Muscle of leg (tissue), 3 donors: ENCODE measurements at regions not wholly inside any gene's neighbourhood (a gene's known extent, or its start where the extent isn't known, plus 50 kb on each side); places are given as distances from the start of the nearest gene placed in this dataset.

Source experiments
- DNase-seq: peaks from one replicate; pipeline ENCODE4 v3.0.0; 2013
- H3K27ac ChIP-seq: one replicate; pipeline ENCODE4 v1.5.1; 2013; ENCODE audit warnings: mild to moderate bottlenecking, low read length, control low read depth
- H3K27me3 ChIP-seq: one replicate; pipeline ENCODE4 v1.6.1; 2013; ENCODE audit warnings: low read length; ENCODE audit not compliant: control insufficient read depth, insufficient read depth
- H3K36me3 ChIP-seq: one replicate; pipeline ENCODE4 v1.6.1; 2013; ENCODE audit warnings: low read length; ENCODE audit not compliant: control insufficient read depth, insufficient read depth
- H3K4me1 ChIP-seq: one replicate; pipeline ENCODE4 v1.6.1; 2013; ENCODE audit warnings: low read length; ENCODE audit not compliant: control insufficient read depth, insufficient read depth
- H3K4me3 ChIP-seq: one replicate; pipeline ENCODE4 v1.5.1; 2013; ENCODE audit warnings: low read length, control low read depth
- H3K9me3 ChIP-seq: replicated peaks from 2 replicates; pipeline ENCODE4 v1.6.1; 2013; ENCODE audit warnings: low read depth, low read length; ENCODE audit not compliant: control insufficient read depth
- WGBS: methylation state at CpG from one replicate; pipeline ENCODE4 v1.1.5; 2013; ENCODE audit warnings: missing lambda C conversion rate; ENCODE audit not compliant: insufficient coverage; 5-methylcytosine and 5-hydroxymethylcytosine counted together

GRCh38 chr14:34172550-34173368 is 221.9 kb upstream of the EGLN3 start:
- H3K4me1 ChIP-seq = peaks cover 14% of the 10 kb centered on the region
- 42% methylated on average over 4 of the region's 6 CpGs for WGBS
- no peaks in the 10 kb centered on the region for H3K36me3 ChIP-seq
- H3K9me3 ChIP-seq = no peaks in the 10 kb centered on the region
- H3K27me3 ChIP-seq = no peaks in the 10 kb centered on the region
- peak; percentile 83 for DNase-seq
- no peak overlapping the region for H3K27ac ChIP-seq
- H3K4me3 ChIP-seq = no peak overlapping the region

GRCh38 chr14:34172173-34172451 is 221.2 kb upstream of the EGLN3 start:
- DNase-seq = no peak
- Histone ChIP-seq H3K27me3 (no peaks in the 10 kb centered on the region), H3K36me3 (no peaks in the 10 kb centered on the region), H3K27ac (no peak overlapping the region), H3K9me3 (no peaks in the 10 kb centered on the region), H3K4me1 (peaks cover 14% of the 10 kb centered on the region), H3K4me3 (no peak overlapping the region)
- no CpG with 5 or more reads among the region's 1 CpG for WGBS

- 61% methylated on average over 6 of the region's 8 CpGs for WGBS
- peaks cover 14% of the 10 kb centered on the region for H3K4me1 ChIP-seq
Observed at GRCh38 chr14:34171431-34172172, 220.7 kb upstream of the EGLN3 start.

GRCh38 chr14:34170882-34171281 is 220.0 kb upstream of the EGLN3 start:
- 100% methylated on average over 1 of the region's 1 CpG for WGBS
- no peaks in the 10 kb centered on the region for H3K36me3 ChIP-seq
- peaks cover 2% of the 10 kb centered on the region for H3K27me3 ChIP-seq
- no peak overlapping the region for H3K4me3 ChIP-seq
- peaks cover 14% of the 10 kb centered on the region for H3K4me1 ChIP-seq
- DNase-seq = no peak
- H3K9me3 ChIP-seq = no peaks in the 10 kb centered on the region
- H3K27ac ChIP-seq = no peak overlapping the region

More at GRCh38 chr14:34171431-34172172, 220.7 kb upstream of the EGLN3 start:
- Histone ChIP-seq H3K4me3 (no peak overlapping the region), H3K9me3 (no peaks in the 10 kb centered on the region), H3K36me3 (no peaks in the 10 kb centered on the region), H3K27me3 (no peaks in the 10 kb centered on the region), H3K27ac (no peak overlapping the region)
- DNase-seq = peak; percentile 56

GRCh38 chr14:34169561-34169960 is 218.7 kb upstream of the EGLN3 start:
- WGBS = 56% methylated on average over 2 of the region's 3 CpGs
- Histone ChIP-seq H3K4me3 (no peak overlapping the region), H3K27me3 (peaks cover 2% of the 10 kb centered on the region), H3K9me3 (no peaks in the 10 kb centered on the region), H3K36me3 (no peaks in the 10 kb centered on the region), H3K27ac (no peak overlapping the region), H3K4me1 (peaks cover 14% of the 10 kb centered on the region)
- DNase-seq = no peak

GRCh38 chr14:34168656-34169055 is 217.8 kb upstream of the EGLN3 start:
- Histone ChIP-seq H3K36me3 (no peaks in the 10 kb centered on the region), H3K4me3 (no peak overlapping the region), H3K27ac (no peak overlapping the region), H3K9me3 (no peaks in the 10 kb centered on the region), H3K27me3 (peaks cover 2% of the 10 kb centered on the region), H3K4me1 (peaks cover 13% of the 10 kb centered on the region)
- whole genome bisulfite sequencing = 80% methylated on average over 5 of the region's 8 CpGs
- no peak for DNase-seq

- no peaks in the 10 kb centered on the region for H3K4me1 ChIP-seq
- no peak overlapping the region for H3K4me3 ChIP-seq
- 63% methylated on average over 2 of the region's 5 CpGs for WGBS
- H3K36me3 ChIP-seq = no peaks in the 10 kb centered on the region
- DNase-seq = no peak
- peaks cover 2% of the 10 kb centered on the region for H3K27me3 ChIP-seq
- H3K9me3 ChIP-seq = no peaks in the 10 kb centered on the region
- no peak overlapping the region for H3K27ac ChIP-seq
Observed at GRCh38 chr14:34165847-34166350, 215.0 kb upstream of the EGLN3 start.

GRCh38 chr14:34164162-34164864 is 213.4 kb upstream of the EGLN3 start:
- peaks cover 2% of the 10 kb centered on the region for H3K27me3 ChIP-seq
- no peak for DNase-seq
- H3K27ac ChIP-seq = no peak overlapping the region
- H3K4me3 ChIP-seq = no peak overlapping the region
- no peaks in the 10 kb centered on the region for H3K4me1 ChIP-seq
- H3K9me3 ChIP-seq = no peaks in the 10 kb centered on the region
- 52% methylated on average over 3 of the region's 6 CpGs for WGBS
- H3K36me3 ChIP-seq = no peaks in the 10 kb centered on the region

- no peaks in the 10 kb centered on the region for H3K4me1 ChIP-seq
- H3K36me3 ChIP-seq = no peaks in the 10 kb centered on the region
- no peaks in the 10 kb centered on the region for H3K9me3 ChIP-seq
- DNase-seq = no peak
- peaks cover 4% of the 10 kb centered on the region for H3K27me3 ChIP-seq
- H3K27ac ChIP-seq = no peak overlapping the region
- H3K4me3 ChIP-seq = no peak overlapping the region
- WGBS = 40% methylated on average over 1 of the region's 5 CpGs
Observed at GRCh38 chr14:34161351-34162082, 210.6 kb upstream of the EGLN3 start.
